ENCODE measurements at regions not wholly inside any gene's neighbourhood (a gene's known extent, or its start where the extent isn't known, plus 50 kb on each side); places are given as distances from the start of the nearest gene placed in this dataset.
"Not testable (repeated sequence)": the region's sequence is repeated elsewhere in the genome, so short reads cannot be mapped to it uniquely, and the experiment has no call there.

- H3K27me3 ChIP-seq (ENCODE audit: control insufficient read depth in 1 of 2, insufficient read depth in 2 of 2, low read length in 2 of 2), result no peaks in the 10 kb centered on the region; a peak in 1 of 5 replicates
- ATAC-seq (no peak), DNase-seq (ENCODE audit: low spot score) (no peak), FAIRE-seq (no peak)
- 5% methylated on average over 4 of the region's 4 CpGs for WGBS (ENCODE audit: low lambda C conversion rate)
- in situ Hi-C loops (cut with HindIII; ENCODE audit: extremely low pct_ligation_motif_present, low pct_unique_long_range_greater_than_20kb) (no loop called here), intact Hi-C loops (cut with micrococcal nuclease; ENCODE audit: unreplicated experiment) (no loop called here)
- no TSS peak for BruUV-seq (replicated peaks)
- ChIA-PET POLR2A (no interaction called here), CTCF (ENCODE audit: low intra/inter-chr PET ratio, low total read pairs) (no interaction called here)
- H3K27ac ChIP-seq (ENCODE audit: extremely low read length, insufficient read depth, low read length), result no peak overlapping the region
- TF ChIP-seq ZNF142 (CRISPR knock-in tag; IDR thresholded peaks at IDR 0.05), result no peak
- no peak for TF ChIP-seq ZFP62 (CRISPR knock-in tag; IDR thresholded peaks at IDR 0.05)
- no peak for TF ChIP-seq CENPBD1 (CRISPR knock-in tag; IDR thresholded peaks at IDR 0.05; ENCODE audit: borderline replicate concordance, low read depth)
- TF ChIP-seq ZNF670 (CRISPR knock-in tag; IDR thresholded peaks at IDR 0.05; ENCODE audit: borderline replicate concordance), result no peak
- no peak for TF ChIP-seq SETDB1 (CRISPR knock-in tag; IDR thresholded peaks at IDR 0.05; ENCODE audit: borderline replicate concordance)
- peak; percentile 95 for TF ChIP-seq ZNF329 (CRISPR knock-in tag; IDR thresholded peaks at IDR 0.05; ENCODE audit: low read depth)
- no peaks in the 10 kb centered on the region for H3K4me1 ChIP-seq (ENCODE audit: insufficient read depth, low read length)
- no peak overlapping the region for H3K4me3 ChIP-seq (replicated peaks in 1 of 3; ENCODE audit: insufficient read depth in 1 of 3, low read depth in 2 of 3, low read length in 3 of 3)
- H3K9ac ChIP-seq (ENCODE audit: insufficient read depth, low read depth, low read length), result no peak overlapping the region
- no peak overlapping the region for H3K4me2 ChIP-seq (ENCODE audit: low read depth, low read length)
- no peaks in the 10 kb centered on the region for H4K20me1 ChIP-seq (ENCODE audit: insufficient read depth, low read length)
- no peaks in the 10 kb centered on the region for H3K9me3 ChIP-seq (ENCODE audit: low read length)
- H3K79me2 ChIP-seq (ENCODE audit: insufficient read depth, low read length), result no peaks in the 10 kb centered on the region
- H2AFZ ChIP-seq (ENCODE audit: low read length), result no peak overlapping the region
- H3K36me3 ChIP-seq (replicated peaks in 1 of 2; ENCODE audit: control insufficient read depth in 1 of 2, insufficient read depth in 2 of 2, low read length in 2 of 2), result no peaks in the 10 kb centered on the region
These were observed 554.5 kb downstream of the TMEM121 start for GRCh38 chr14:106080922-106081321.

- FAIRE-seq; H3K27me3 ChIP-seq (ENCODE audit: control insufficient read depth in 1 of 2, insufficient read depth in 2 of 2, low read length in 2 of 2); BruUV-seq (replicated peaks); H3K4me2 ChIP-seq (ENCODE audit: low read depth, low read length); CTCF ChIA-PET (ENCODE audit: low intra/inter-chr PET ratio, low total read pairs); H3K36me3 ChIP-seq (replicated peaks in 1 of 2; ENCODE audit: control insufficient read depth in 1 of 2, insufficient read depth in 2 of 2, low read length in 2 of 2); H3K9me3 ChIP-seq (ENCODE audit: low read length); ATAC-seq; DNase-seq (ENCODE audit: low spot score); POLR2A ChIA-PET; H3K79me2 ChIP-seq (ENCODE audit: insufficient read depth, low read length); H4K20me1 ChIP-seq (ENCODE audit: insufficient read depth, low read length); H2AFZ ChIP-seq (ENCODE audit: low read length); intact Hi-C loops (cut with micrococcal nuclease; ENCODE audit: unreplicated experiment); H3K9ac ChIP-seq (ENCODE audit: insufficient read depth, low read depth, low read length); H3K4me3 ChIP-seq (replicated peaks in 1 of 3; ENCODE audit: insufficient read depth in 1 of 3, low read depth in 2 of 3, low read length in 3 of 3); H3K4me1 ChIP-seq (ENCODE audit: insufficient read depth, low read length); in situ Hi-C loops (cut with HindIII; ENCODE audit: extremely low pct_ligation_motif_present, low pct_unique_long_range_greater_than_20kb); H3K27ac ChIP-seq (ENCODE audit: extremely low read length, insufficient read depth, low read length): not testable (repeated sequence)
- 4% methylated on average over 4 of the region's 6 CpGs for WGBS (ENCODE audit: low lambda C conversion rate)
These were observed 555.3 kb downstream of the TMEM121 start for GRCh38 chr14:106081721-106082120.

Measured in HepG2 (cell line).